ENCODE measurements at regions not wholly inside any gene's neighbourhood (a gene's known extent, or its start where the extent isn't known, plus 50 kb on each side); places are given as distances from the start of the nearest gene placed in this dataset.
A peak's percentile ranks its signal among the peaks of the same experiment; 100 is the strongest.

DNA sequence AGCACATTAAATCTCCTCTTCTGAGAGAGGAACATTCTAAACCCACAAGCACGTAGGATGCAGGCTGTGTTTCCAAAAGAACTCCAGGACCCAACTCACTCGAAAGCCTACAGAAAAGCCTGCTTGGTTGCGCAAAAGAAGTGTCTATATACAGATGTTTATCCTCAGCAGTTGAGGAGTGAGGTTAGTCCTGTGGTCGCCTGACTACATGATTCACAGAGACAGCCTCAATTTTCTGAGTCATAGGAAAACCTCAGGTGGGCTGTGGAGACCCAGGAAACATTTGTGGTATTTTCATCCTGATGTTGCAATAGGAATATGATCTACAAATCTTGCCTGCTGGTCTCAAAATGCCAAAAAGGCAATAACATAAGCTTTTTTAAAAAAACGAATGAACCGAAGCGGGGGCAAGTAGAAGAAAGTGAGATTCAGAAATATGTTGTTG, 183.8 kb upstream of the THRB start (continued):
- TF ChIP-seq RAD51 (IDR thresholded peaks at IDR 0.05; ENCODE audit: borderline replicate concordance, low read depth) (no peak), MEIS2 (IDR thresholded peaks at IDR 0.05; ENCODE audit: partially characterized antibody) (peak; percentile 41), FOSL1 (tag; conservative IDR thresholded peaks at IDR 0.05) (peak; percentile 91), TEAD4 (IDR thresholded peaks at IDR 0.05; ENCODE audit: low read length) (peak; percentile 36; the same call in 1 of the 2 replicates), TEAD4 (CRISPR knock-in tag; IDR thresholded peaks at IDR 0.05; ENCODE audit: borderline replicate concordance) (no peak), ATF4 (CRISPR knock-in tag; IDR thresholded peaks at IDR 0.05) (no peak), NFYB (IDR thresholded peaks at IDR 0.05; ENCODE audit: extremely low read depth, insufficient read length) (no peak), CEBPG (CRISPR knock-in tag; IDR thresholded peaks at IDR 0.05) (peak; percentile 52; the same call in 1 of the 2 replicates), CEBPG (tag; conservative IDR thresholded peaks at IDR 0.05 in 1 of 2, IDR thresholded peaks at IDR 0.05 in 1 of 2) (peak; percentile 92 to 97), MTA2 (IDR thresholded peaks at IDR 0.05; ENCODE audit: low read depth) (no peak), FIP1L1 (IDR thresholded peaks at IDR 0.05; ENCODE audit: low read depth, low read length, poor library complexity, severe bottlenecking) (no peak), CEBPB (tag; IDR thresholded peaks at IDR 0.05) (peak; percentile 89), ZNF584 (CRISPR knock-in tag; IDR thresholded peaks at IDR 0.05; ENCODE audit: low read depth) (no peak), MIER1 (IDR thresholded peaks at IDR 0.05; ENCODE audit: low read depth) (no peak), EP300 (IDR thresholded peaks at IDR 0.05; ENCODE audit: low read length) (no peak), PML (IDR thresholded peaks at IDR 0.05; ENCODE audit: low read length) (no peak), ZNF436 (CRISPR knock-in tag; IDR thresholded peaks at IDR 0.05) (no peak), SPI1 (IDR thresholded peaks at IDR 0.05; ENCODE audit: borderline replicate concordance, low read depth, low read length) (no peak), MXI1 (IDR thresholded peaks at IDR 0.05; ENCODE audit: low read depth, low read length) (no peak), DMBX1 (CRISPR knock-in tag; IDR thresholded peaks at IDR 0.05; ENCODE audit: borderline replicate concordance) (no peak), RFX7 (CRISPR knock-in tag; IDR thresholded peaks at IDR 0.05) (no peak), SMARCA5 (IDR thresholded peaks at IDR 0.05) (no peak), BHLHE40 (IDR thresholded peaks at IDR 0.05; ENCODE audit: low read length) (0 out of 2 replicates have a peak, but pooled peaks have one; percentile 15), ATF3 (IDR thresholded peaks at IDR 0.05) (peak; percentile 37; the same call in 1 of the 2 replicates), ATF3 (CRISPR knock-in tag; conservative IDR thresholded peaks at IDR 0.05) (no peak), DEAF1 (CRISPR knock-in tag; IDR thresholded peaks at IDR 0.05) (no peak)
- TF ChIP-seq, protein P1, sequence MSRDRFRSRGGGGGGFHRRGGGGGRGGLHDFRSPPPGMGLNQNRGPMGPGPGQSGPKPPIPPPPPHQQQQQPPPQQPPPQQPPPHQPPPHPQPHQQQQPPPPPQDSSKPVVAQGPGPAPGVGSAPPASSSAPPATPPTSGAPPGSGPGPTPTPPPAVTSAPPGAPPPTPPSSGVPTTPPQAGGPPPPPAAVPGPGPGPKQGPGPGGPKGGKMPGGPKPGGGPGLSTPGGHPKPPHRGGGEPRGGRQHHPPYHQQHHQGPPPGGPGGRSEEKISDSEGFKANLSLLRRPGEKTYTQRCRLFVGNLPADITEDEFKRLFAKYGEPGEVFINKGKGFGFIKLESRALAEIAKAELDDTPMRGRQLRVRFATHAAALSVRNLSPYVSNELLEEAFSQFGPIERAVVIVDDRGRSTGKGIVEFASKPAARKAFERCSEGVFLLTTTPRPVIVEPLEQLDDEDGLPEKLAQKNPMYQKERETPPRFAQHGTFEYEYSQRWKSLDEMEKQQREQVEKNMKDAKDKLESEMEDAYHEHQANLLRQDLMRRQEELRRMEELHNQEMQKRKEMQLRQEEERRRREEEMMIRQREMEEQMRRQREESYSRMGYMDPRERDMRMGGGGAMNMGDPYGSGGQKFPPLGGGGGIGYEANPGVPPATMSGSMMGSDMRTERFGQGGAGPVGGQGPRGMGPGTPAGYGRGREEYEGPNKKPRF (IDR thresholded peaks at IDR 0.05; ENCODE audit: low read depth, low read length) = no peak

Measured in K562 (cell line).